Thoracic aorta (tissue), 2 donors: ENCODE measurements at regions not wholly inside any gene's neighbourhood (a gene's known extent, or its start where the extent isn't known, plus 50 kb on each side); places are given as distances from the start of the nearest gene placed in this dataset.

Experiments
- ATAC-seq: fragments of 150-250 bp; one replicate; pipeline ENCODE4 v1.8.0; 2017; ENCODE audit warnings: low read depth; ENCODE audit not compliant: insufficient number of reproducible peaks, low FRiP score
- DNase-seq: peaks from one replicate; pipeline ENCODE4 v3.0.0-alpha.2; 2020; ENCODE audit warnings: low spot score
- H3K27ac ChIP-seq, 2 donors: fragments of 200-600 bp; sonication (generic); 1 replicate in 1 of 2; 2 replicates in 1 of 2; pipeline ENCODE4 v1.5.1; 2016; ENCODE audit warnings: mild to moderate bottlenecking in 2 of 2, moderate library complexity in 2 of 2
- H3K27me3 ChIP-seq: fragments of 200-600 bp; sonication (generic); replicated peaks from 2 replicates; pipeline ENCODE4 v1.6.0; 2016; ENCODE audit warnings: mild to moderate bottlenecking; ENCODE audit not compliant: insufficient read depth
- H3K36me3 ChIP-seq: fragments of 200-600 bp; sonication (generic); one replicate; pipeline ENCODE4 v1.5.1; 2016
- H3K4me1 ChIP-seq, 2 donors: fragments of 200-600 bp; sonication (generic); 1 replicate in 1 of 2; 2 replicates in 1 of 2; pipeline versions ENCODE4 v1.5.1 to v1.6.0; 2016; ENCODE audit warnings: low read depth in 2 of 2, mild to moderate bottlenecking in 1 of 2; ENCODE audit not compliant: control insufficient read depth in 1 of 2
- H3K4me3 ChIP-seq: fragments of 200-600 bp; sonication (generic); 2 replicates; pipeline ENCODE4 v1.5.1; 2016; ENCODE audit warnings: mild to moderate bottlenecking
- H3K9me3 ChIP-seq: fragments of 200-600 bp; sonication (generic); 2 replicates; pipeline ENCODE4 v1.5.1; 2016
- TF ChIP-seq, protein P1 (sequence below): fragments of 200-600 bp; sonication (generic); IDR thresholded peaks from one replicate; pipeline ENCODE4 v1.5.1; 2019; ENCODE audit warnings: antibody characterized with exemption

GRCh38 chr5:125148076-125148475, 401.6 kb upstream of the ZNF608 start:
- no peaks in the 10 kb centered on the region for H3K36me3 ChIP-seq
- ATAC-seq: no peak
- H3K27ac ChIP-seq: no peak overlapping the region
- no peaks in the 10 kb centered on the region for H3K9me3 ChIP-seq
- TF ChIP-seq, protein P1, sequence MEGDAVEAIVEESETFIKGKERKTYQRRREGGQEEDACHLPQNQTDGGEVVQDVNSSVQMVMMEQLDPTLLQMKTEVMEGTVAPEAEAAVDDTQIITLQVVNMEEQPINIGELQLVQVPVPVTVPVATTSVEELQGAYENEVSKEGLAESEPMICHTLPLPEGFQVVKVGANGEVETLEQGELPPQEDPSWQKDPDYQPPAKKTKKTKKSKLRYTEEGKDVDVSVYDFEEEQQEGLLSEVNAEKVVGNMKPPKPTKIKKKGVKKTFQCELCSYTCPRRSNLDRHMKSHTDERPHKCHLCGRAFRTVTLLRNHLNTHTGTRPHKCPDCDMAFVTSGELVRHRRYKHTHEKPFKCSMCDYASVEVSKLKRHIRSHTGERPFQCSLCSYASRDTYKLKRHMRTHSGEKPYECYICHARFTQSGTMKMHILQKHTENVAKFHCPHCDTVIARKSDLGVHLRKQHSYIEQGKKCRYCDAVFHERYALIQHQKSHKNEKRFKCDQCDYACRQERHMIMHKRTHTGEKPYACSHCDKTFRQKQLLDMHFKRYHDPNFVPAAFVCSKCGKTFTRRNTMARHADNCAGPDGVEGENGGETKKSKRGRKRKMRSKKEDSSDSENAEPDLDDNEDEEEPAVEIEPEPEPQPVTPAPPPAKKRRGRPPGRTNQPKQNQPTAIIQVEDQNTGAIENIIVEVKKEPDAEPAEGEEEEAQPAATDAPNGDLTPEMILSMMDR: no peak
- no peaks in the 10 kb centered on the region for H3K27me3 ChIP-seq
- H3K4me3 ChIP-seq: no peak overlapping the region
- no peaks in the 10 kb centered on the region for H3K4me1 ChIP-seq
- no peak for DNase-seq

DNA sequence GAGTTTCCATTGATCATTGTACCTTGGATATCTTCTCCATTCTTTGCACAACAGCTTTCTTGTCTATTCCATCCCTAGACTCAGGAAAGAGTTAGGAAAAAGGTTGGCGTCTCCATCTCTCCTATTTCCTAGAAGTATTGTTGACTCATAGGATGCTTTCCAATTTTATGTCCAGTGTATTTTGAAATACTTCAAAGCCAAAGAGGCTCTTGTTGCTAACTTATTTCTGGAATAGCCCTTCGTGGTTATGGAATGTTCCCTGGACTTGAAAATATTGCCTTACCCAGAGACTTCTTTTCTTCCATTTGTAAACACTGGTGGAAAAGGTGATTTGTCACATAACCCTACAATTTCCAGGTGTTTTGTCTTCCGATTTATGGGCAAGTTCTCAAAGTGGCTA, 402.3 kb upstream of the ZNF608 start:
- Histone ChIP-seq H3K4me3 (no peak overlapping the region), H3K27ac (no peak overlapping the region), H3K36me3 (no peaks in the 10 kb centered on the region), H3K27me3 (no peaks in the 10 kb centered on the region), H3K9me3 (no peaks in the 10 kb centered on the region), H3K4me1 (no peaks in the 10 kb centered on the region)
- ATAC-seq (no peak), DNase-seq (no peak)
- TF ChIP-seq, protein P1: no peak

DNA sequence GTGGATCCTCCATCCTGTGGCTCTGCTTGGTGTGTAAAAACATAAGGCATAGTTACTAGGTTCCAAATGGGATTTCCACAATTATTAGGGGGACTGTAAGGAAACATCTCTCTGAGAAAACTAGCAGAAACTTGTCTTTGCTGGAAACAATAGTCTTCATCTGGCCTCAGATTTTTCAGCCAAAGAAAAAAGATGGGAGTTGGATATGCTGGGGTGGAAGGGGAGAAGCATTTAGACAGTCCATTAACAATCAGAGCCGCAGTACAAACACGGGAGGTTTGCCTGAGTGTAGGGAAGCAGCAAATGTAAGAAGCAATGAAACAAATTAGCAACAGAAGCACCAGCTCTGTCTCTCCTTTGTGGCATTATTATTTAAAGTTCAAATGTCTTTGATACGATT, 402.7 kb upstream of the ZNF608 start:
- Histone ChIP-seq H3K36me3 (no peaks in the 10 kb centered on the region), H3K27me3 (no peaks in the 10 kb centered on the region), H3K9me3 (no peaks in the 10 kb centered on the region), H3K4me3 (no peak overlapping the region), H3K27ac (no peak overlapping the region), H3K4me1 (no peaks in the 10 kb centered on the region)
- TF ChIP-seq, protein P1: no peak
- ATAC-seq (no peak), DNase-seq (no peak)

- DNase-seq (no peak), ATAC-seq (no peak)
- Histone ChIP-seq H3K9me3 (no peaks in the 10 kb centered on the region), H3K36me3 (no peaks in the 10 kb centered on the region), H3K27ac (no peak overlapping the region), H3K4me1 (no peaks in the 10 kb centered on the region), H3K27me3 (no peaks in the 10 kb centered on the region), H3K4me3 (no peak overlapping the region)
- TF ChIP-seq, protein P1: no peak
Measured at GRCh38 chr5:125149527-125149926, 403.1 kb upstream of the ZNF608 start.

- Histone ChIP-seq H3K36me3 (no peaks in the 10 kb centered on the region), H3K9me3 (no peaks in the 10 kb centered on the region), H3K4me3 (no peak overlapping the region), H3K27ac (no peak overlapping the region), H3K4me1 (no peaks in the 10 kb centered on the region), H3K27me3 (no peaks in the 10 kb centered on the region)
- no peak for ATAC-seq
- no peak for DNase-seq
- TF ChIP-seq, protein P1: no peak
Measured at GRCh38 chr5:125150041-125150669, 403.7 kb upstream of the ZNF608 start.
